Trophoblast cell (in vitro differentiated cells and primary cell): ENCODE measurements at regions not wholly inside any gene's neighbourhood (a gene's known extent, or its start where the extent isn't known, plus 50 kb on each side); places are given as distances from the start of the nearest gene placed in this dataset.

Experiments used
- DNase-seq, 2 donors: peaks; one replicate each; pipeline ENCODE4 v3.0.0-alpha.2; 2016
- H2AFZ ChIP-seq: 2 replicates; pipeline ENCODE4 v1.6.1; 2013; ENCODE audit warnings: low read length, moderate library complexity, mild to moderate bottlenecking; ENCODE audit not compliant: insufficient read depth, poor library complexity
- H2AK5ac ChIP-seq: 2 replicates; pipeline ENCODE4 v1.6.1; 2013; ENCODE audit warnings: mild to moderate bottlenecking, low read length
- H2BK120ac ChIP-seq: 2 replicates; pipeline ENCODE4 v1.6.1; 2013; ENCODE audit warnings: low read length, mild to moderate bottlenecking, moderate library complexity; ENCODE audit not compliant: insufficient read depth, poor library complexity
- H2BK12ac ChIP-seq: 2 replicates; pipeline ENCODE4 v1.6.1; 2013; ENCODE audit warnings: mild to moderate bottlenecking, low read length, moderate library complexity
- H2BK5ac ChIP-seq: 2 replicates; pipeline ENCODE4 v1.6.1; 2013; ENCODE audit warnings: low read length, low read depth, moderate library complexity, mild to moderate bottlenecking; ENCODE audit not compliant: poor library complexity
- H3K14ac ChIP-seq: 2 replicates; pipeline ENCODE4 v1.6.1; 2013; ENCODE audit warnings: mild to moderate bottlenecking, low read length
- H3K18ac ChIP-seq: 2 replicates; pipeline ENCODE4 v1.6.1; 2013; ENCODE audit warnings: mild to moderate bottlenecking, low read length
- H3K23ac ChIP-seq: 2 replicates; pipeline ENCODE4 v1.6.1; 2013; ENCODE audit warnings: low read length
- H3K27ac ChIP-seq: 2 replicates; pipeline ENCODE4 v1.5.1; 2013; ENCODE audit warnings: low read depth, mild to moderate bottlenecking, inconsistent platforms, low read length, moderate library complexity
- H3K27me3 ChIP-seq: 2 replicates; pipeline ENCODE4 v1.6.1; 2013; ENCODE audit warnings: inconsistent platforms, mild to moderate bottlenecking, low read length, moderate library complexity; ENCODE audit not compliant: insufficient read depth
- H3K36me3 ChIP-seq, 2 experiments: 1 replicate in 1 of 2; 2 replicates in 1 of 2; pipeline ENCODE4 v1.6.1; 2013; ENCODE audit warnings: low read length in 2 of 2, mild to moderate bottlenecking in 2 of 2, moderate library complexity in 1 of 2; ENCODE audit not compliant: insufficient read depth in 2 of 2, control insufficient read depth in 1 of 2
- H3K4ac ChIP-seq: 2 replicates; pipeline ENCODE4 v1.6.1; 2013; ENCODE audit warnings: low read depth, mild to moderate bottlenecking, low read length, moderate library complexity
- H3K4me1 ChIP-seq, 2 experiments: 1 replicate in 1 of 2; 2 replicates in 1 of 2; pipeline ENCODE4 v1.6.1; 2013; ENCODE audit warnings: low read length in 2 of 2, mild to moderate bottlenecking in 2 of 2, moderate library complexity in 1 of 2; ENCODE audit not compliant: insufficient read depth in 2 of 2, control insufficient read depth in 1 of 2
- H3K4me2 ChIP-seq: 2 replicates; pipeline ENCODE4 v1.6.1; 2013; ENCODE audit warnings: inconsistent platforms, mild to moderate bottlenecking, low read length, moderate library complexity
- H3K4me3 ChIP-seq: 2 replicates; pipeline ENCODE4 v1.5.1; 2013; ENCODE audit warnings: mild to moderate bottlenecking, low read depth, low read length, inconsistent platforms
- H3K79me1 ChIP-seq: one replicate; pipeline ENCODE4 v1.6.1; 2013; ENCODE audit warnings: low read length
- H3K79me2 ChIP-seq: 2 replicates; pipeline ENCODE4 v1.6.1; 2013; ENCODE audit warnings: low read length, mild to moderate bottlenecking; ENCODE audit not compliant: control insufficient read depth, insufficient read depth, poor library complexity
- H3K9ac ChIP-seq: 2 replicates; pipeline ENCODE4 v1.6.1; 2013; ENCODE audit warnings: mild to moderate bottlenecking, low read length
- H3K9me3 ChIP-seq: 2 replicates; pipeline ENCODE4 v1.6.1; 2013; ENCODE audit warnings: low read depth, mild to moderate bottlenecking, control low read depth, inconsistent platforms, low read length; ENCODE audit not compliant: insufficient read depth
- H4K12ac ChIP-seq: 2 replicates; pipeline ENCODE4 v1.6.1; 2013; ENCODE audit warnings: low read depth, mild to moderate bottlenecking, low read length, moderate library complexity
- H4K8ac ChIP-seq: 2 replicates; pipeline ENCODE4 v1.6.1; 2013; ENCODE audit warnings: low read depth, mild to moderate bottlenecking, low read length, moderate library complexity
- H4K91ac ChIP-seq: one replicate; pipeline ENCODE4 v1.6.1; 2013; ENCODE audit warnings: low read depth, mild to moderate bottlenecking, low read length, moderate library complexity
- WGBS: extraction: QIAGEN DNeasy Blood & Tissue Kit; methylation state at CpG from one replicate; pipeline ENCODE4 v1.1.7; 2013; ENCODE audit warnings: missing lambda C conversion rate; ENCODE audit not compliant: insufficient read length, insufficient coverage; ENCODE audit errors: extremely low coverage; 5-methylcytosine and 5-hydroxymethylcytosine counted together

DNA sequence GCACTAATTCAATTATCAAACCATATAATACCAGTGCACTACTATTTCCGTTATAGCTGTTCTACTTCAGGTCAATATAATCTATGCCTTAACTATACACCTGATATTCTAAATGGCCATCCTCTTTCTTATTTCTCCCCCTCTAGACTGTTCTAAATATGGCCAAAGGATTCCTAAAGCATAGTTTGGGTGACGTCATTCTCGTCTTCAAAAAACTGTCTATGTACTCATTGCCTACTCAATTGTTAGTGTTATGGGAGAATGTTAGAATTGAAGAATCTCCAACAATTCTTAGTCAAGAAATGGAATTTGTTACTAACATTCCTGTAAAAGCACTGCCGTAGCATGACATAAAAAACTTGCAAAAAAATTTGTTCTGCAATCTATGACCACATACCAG, 431.1 kb upstream of the ANO3 start:
- Histone ChIP-seq H3K4me2 (no peak overlapping the region), H3K79me2 (no peaks in the 10 kb centered on the region), H4K8ac (no peak overlapping the region), H2BK5ac (no peak overlapping the region), H3K4me3 (no peak overlapping the region), H3K27ac (no peak overlapping the region), H4K91ac (no peak overlapping the region), H2BK120ac (no peak overlapping the region), H3K14ac (no peak overlapping the region), H3K23ac (no peak overlapping the region), H3K79me1 (no peaks in the 10 kb centered on the region), H3K36me3 (no peaks in the 10 kb centered on the region), H3K18ac (no peak overlapping the region), H2AK5ac (no peak overlapping the region), H3K9me3 (no peaks in the 10 kb centered on the region), H3K4me1 (no peaks in the 10 kb centered on the region), H4K12ac (no peak overlapping the region), H3K27me3 (no peaks in the 10 kb centered on the region), H3K9ac (no peak overlapping the region), H2BK12ac (no peak overlapping the region), H3K4ac (no peak overlapping the region), H2AFZ (no peak overlapping the region)
- DNase-seq: peak in 1 of 2 donors; percentile 23
- no CpG with 5 or more reads among the region's 4 CpGs for WGBS

DNA sequence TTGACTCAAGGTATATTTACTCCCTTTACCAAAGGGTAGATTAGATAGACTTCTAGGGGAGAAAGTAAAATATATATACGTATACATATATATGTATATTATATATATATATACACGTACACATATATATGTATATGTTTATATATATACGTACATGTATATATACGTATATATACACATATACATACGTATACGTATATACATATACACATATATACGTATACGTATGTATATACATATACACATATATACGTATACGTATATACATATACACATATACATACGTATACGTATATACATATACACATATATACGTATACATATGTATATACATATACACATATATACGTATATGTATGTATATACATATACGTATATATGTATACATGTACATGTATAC, 430.5 kb upstream of the ANO3 start:
- WGBS: no CpG with 5 or more reads among the region's 15 CpGs
- Histone ChIP-seq H4K91ac (no peak overlapping the region), H3K27me3 (no peaks in the 10 kb centered on the region), H2AK5ac (no peak overlapping the region), H3K9me3 (no peaks in the 10 kb centered on the region), H2AFZ (no peak overlapping the region), H3K4me3 (no peak overlapping the region), H3K4me2 (no peak overlapping the region), H3K14ac (no peak overlapping the region), H3K4me1 (no peaks in the 10 kb centered on the region), H3K27ac (no peak overlapping the region), H3K79me1 (no peaks in the 10 kb centered on the region), H2BK120ac (no peak overlapping the region), H3K4ac (no peak overlapping the region), H4K8ac (no peak overlapping the region), H2BK12ac (no peak overlapping the region), H3K18ac (no peak overlapping the region), H2BK5ac (no peak overlapping the region), H3K23ac (no peak overlapping the region), H3K9ac (no peak overlapping the region), H3K79me2 (no peaks in the 10 kb centered on the region), H4K12ac (no peak overlapping the region), H3K36me3 (no peaks in the 10 kb centered on the region)
- no peak for DNase-seq

DNA sequence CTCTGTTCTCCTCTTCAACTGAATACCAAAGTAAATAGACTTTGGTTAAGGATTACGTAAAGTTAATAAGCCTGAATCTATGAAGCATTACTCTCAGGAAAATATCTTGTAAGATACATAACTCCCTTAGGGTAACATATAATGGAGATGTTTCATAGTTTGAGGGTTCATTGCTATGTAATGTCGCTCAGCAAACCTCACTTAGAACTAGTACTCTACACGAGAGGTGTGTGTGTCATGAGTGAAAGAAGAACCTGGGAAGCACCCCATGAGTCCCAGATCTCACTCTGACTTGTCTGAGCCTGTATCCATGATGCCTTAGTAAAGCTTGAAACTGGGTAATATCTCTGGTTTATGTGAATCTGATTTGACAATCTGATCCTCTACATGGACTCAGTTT, 429.5 kb upstream of the ANO3 start:
- Histone ChIP-seq H2AFZ (no peak overlapping the region), H3K4me3 (no peak overlapping the region), H3K79me1 (no peaks in the 10 kb centered on the region), H3K23ac (no peak overlapping the region), H2AK5ac (no peak overlapping the region), H4K91ac (no peak overlapping the region), H3K36me3 (no peaks in the 10 kb centered on the region), H3K9me3 (no peaks in the 10 kb centered on the region), H3K4ac (no peak overlapping the region), H3K18ac (no peak overlapping the region), H3K4me1 (no peaks in the 10 kb centered on the region), H4K12ac (no peak overlapping the region), H2BK120ac (no peak overlapping the region), H4K8ac (no peak overlapping the region), H2BK12ac (no peak overlapping the region), H3K4me2 (no peak overlapping the region), H3K14ac (no peak overlapping the region), H3K79me2 (no peaks in the 10 kb centered on the region), H3K27me3 (no peaks in the 10 kb centered on the region), H2BK5ac (no peak overlapping the region), H3K27ac (no peak overlapping the region), H3K9ac (no peak overlapping the region)
- WGBS: no CpG with 5 or more reads among the region's 3 CpGs
- no peak for DNase-seq

DNA sequence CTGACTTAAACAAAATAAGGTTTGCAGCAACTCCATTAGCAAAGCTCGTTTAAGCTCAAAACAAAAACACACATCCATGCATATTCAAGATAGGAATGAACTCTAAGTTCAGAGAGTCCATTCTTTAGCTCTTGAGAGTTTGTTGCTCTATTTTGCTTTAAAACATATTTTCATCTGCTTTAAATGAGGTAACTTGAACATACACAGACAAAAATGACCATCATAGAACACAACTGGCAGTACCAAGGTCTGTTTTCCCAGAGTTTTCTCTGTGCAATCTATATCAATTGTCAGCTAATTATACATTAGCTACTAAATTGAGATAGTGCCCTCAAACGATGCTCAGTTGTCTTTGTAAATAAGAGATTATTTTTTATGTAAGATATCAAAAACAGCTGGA, 423.2 kb upstream of the ANO3 start:
- Histone ChIP-seq H4K91ac (no peak overlapping the region), H4K8ac (no peak overlapping the region), H2AFZ (no peak overlapping the region), H2AK5ac (no peak overlapping the region), H3K14ac (no peak overlapping the region), H3K4me2 (no peak overlapping the region), H3K4me1 (no peaks in the 10 kb centered on the region), H3K4me3 (no peak overlapping the region), H2BK5ac (no peak overlapping the region), H3K23ac (no peak overlapping the region), H3K9me3 (no peaks in the 10 kb centered on the region), H3K4ac (no peak overlapping the region), H3K27me3 (no peaks in the 10 kb centered on the region), H3K18ac (no peak overlapping the region), H3K79me1 (no peaks in the 10 kb centered on the region), H3K36me3 (no peaks in the 10 kb centered on the region), H2BK12ac (no peak overlapping the region), H3K79me2 (no peaks in the 10 kb centered on the region), H3K27ac (no peak overlapping the region), H3K9ac (no peak overlapping the region), H4K12ac (no peak overlapping the region), H2BK120ac (no peak overlapping the region)
- WGBS: no CpG with 5 or more reads among the region's 2 CpGs
- DNase-seq: no peak
